Caki2 (cell line): ENCODE measurements at regions not wholly inside any gene's neighbourhood (a gene's known extent, or its start where the extent isn't known, plus 50 kb on each side); places are given as distances from the start of the nearest gene placed in this dataset.

Experiments
- DNase-seq: peaks from one replicate; pipeline ENCODE4 v3.0.0-alpha.2; 2015; ENCODE audit warnings: low read depth
- in situ Hi-C: cut with HindIII; loops from 2 replicates; pipeline ENCODE4 v1.10.0; 2016; ENCODE audit warnings: low sequenced_read_pairs, low pct_unique_long_range_greater_than_20kb, mixed read lengths

- in situ Hi-C loops = no loop called here
- DNase-seq = no peak
Measured at GRCh38 chr6:40319124-40319523, 268.0 kb downstream of the LRFN2 start.

- no peak for DNase-seq
- in situ Hi-C loops = no loop called here
Measured at GRCh38 chr6:40315060-40315459, 272.1 kb downstream of the LRFN2 start.

DNA sequence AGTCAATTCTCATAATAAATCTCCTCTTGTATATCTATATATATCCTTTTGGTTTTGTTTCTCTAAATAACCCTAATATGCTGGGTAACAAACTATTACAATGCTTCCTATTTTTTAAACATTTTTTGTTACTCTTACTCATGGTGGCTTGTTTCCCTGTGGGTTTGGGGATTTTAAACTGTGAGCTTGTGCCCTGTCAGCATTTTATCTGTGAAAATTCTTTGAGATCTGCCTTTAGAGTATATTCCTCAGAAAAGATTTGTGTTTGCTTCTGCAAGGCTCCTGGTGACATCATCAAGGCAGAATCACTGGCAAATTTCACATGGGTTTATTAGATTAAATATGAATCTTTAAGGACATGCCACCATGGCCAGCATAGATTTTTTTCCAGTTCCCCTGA lies 273.6 kb downstream of the LRFN2 start:
- DNase-seq = no peak
- in situ Hi-C loops = no loop called here

DNA sequence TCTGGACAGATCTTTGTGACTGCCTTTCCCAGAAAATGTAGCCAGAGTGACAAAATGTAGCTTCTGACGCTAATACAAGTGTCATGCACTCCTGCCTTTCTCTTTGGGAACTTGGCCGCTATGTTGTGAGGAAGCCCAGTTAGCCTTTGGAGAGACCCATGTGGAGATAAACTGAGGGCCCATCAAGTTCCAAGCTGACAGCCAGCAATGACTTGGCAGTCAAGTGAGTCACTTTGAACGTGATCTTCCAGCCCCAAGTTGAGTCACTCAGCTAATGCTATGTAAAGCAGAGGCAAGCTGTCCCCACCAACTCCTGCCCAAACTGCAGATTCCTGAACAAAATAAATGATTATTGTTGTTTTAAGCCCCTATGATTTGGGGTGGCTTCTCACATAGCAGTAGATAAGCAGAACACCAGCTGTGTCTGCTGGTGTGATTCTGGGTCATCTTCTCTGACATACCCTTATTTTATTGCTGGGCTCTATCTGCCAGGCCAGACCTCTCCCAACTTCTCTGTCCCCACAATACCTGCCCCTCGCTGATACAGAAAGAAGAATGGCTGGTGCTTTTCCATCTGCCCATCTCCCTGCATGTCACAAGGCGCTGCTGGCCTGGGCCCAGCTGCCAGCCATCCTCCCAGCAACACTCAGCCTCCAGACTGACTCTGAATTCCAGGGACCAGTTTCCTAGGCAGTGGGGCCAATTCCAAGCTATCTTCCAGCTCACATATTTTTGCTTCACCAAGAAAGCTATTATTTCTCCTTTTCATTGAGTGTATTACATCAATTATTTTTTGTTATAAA lies 274.8 kb downstream of the LRFN2 start:
- no peak for DNase-seq
- in situ Hi-C loops = no loop called here

DNA sequence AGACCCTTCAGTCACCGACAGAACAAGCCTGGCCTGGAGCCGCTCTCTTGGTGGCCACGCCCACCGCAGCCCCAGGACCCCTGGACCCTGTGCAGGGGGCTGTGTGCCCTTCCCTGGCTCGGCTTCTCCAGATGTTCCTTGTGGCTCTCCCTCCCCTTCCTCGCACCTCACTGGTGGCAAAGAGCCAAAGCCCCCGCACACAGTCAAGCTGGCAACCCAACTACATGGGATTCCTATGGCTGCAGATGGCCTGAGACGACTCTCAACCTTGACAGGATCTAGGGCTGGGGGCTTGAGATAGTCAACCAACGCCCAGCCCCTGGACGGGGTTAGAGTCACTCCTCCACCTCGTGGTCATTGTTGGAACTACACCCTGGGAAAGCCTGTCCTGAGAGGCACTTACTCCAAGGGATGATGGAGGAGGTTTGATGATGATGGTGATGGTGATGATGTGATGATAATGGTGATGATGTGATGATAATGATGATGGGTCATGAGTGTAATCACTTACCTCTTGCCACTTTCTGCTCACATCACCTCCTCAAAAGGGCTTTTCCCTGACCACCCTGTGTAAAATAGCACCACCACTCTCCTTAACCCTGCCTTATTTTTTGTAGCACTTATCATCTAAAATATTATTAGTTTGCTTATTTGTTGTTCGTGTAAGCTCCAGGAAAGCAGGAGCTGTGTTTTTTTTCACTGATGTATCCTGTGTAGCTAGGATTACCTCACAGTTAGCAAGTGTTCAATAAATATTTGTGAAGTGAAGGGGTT lies 278.4 kb downstream of the LRFN2 start:
- peak; percentile 31 for DNase-seq
- in situ Hi-C loops = no loop called here

GRCh38 chr6:40307712-40308111 lies 279.5 kb downstream of the LRFN2 start:
- in situ Hi-C loops = no loop called here

GRCh38 chr6:40302856-40303454 lies 284.2 kb downstream of the LRFN2 start:
- in situ Hi-C loops = no loop called here
- DNase-seq = no peak

More at GRCh38 chr6:40307712-40308111, 279.5 kb downstream of the LRFN2 start:
- no peak for DNase-seq

- in situ Hi-C loops = no loop called here
Measured at GRCh38 chr6:40299681-40300080, 287.5 kb downstream of the LRFN2 start.

GRCh38 chr6:40298207-40298606 lies 289.0 kb downstream of the LRFN2 start:
- in situ Hi-C loops = no loop called here
- DNase-seq = no peak

More at GRCh38 chr6:40299681-40300080, 287.5 kb downstream of the LRFN2 start:
- DNase-seq = peak; percentile 37

DNA sequence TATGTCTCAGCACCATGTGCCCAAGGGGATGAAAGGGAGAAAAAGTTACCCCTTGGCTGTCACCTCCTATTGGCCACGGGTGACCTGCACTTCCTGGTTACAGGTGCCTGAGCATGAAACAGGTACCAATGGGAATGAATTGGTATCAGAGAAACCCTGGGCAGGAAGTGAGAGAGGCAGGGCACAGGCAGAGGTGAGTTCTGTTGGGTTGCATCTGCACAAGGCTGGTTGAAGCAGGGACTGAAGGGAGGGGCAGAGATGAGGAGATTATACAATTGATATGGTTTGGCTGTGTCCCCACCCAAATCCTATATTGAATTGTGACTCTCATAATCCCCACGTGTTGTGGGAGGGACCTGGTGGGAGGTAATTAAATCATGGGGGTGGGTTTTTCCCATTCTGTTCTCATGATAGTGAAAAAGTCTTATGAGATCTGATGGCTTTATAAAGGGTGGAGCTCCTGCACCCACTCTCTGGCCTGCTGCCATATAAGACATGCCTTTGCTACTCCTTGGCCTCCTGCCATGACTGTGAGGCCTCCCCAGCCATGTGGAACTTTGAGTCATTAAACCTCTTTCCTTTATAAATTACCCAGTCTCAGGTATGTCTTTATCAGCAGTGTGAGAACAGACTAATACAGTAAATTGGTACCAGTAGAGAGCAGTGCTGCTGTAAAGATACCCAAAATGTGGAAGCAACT lies 291.8 kb downstream of the LRFN2 start:
- in situ Hi-C loops = no loop called here
- peak; percentile 80 for DNase-seq

DNA sequence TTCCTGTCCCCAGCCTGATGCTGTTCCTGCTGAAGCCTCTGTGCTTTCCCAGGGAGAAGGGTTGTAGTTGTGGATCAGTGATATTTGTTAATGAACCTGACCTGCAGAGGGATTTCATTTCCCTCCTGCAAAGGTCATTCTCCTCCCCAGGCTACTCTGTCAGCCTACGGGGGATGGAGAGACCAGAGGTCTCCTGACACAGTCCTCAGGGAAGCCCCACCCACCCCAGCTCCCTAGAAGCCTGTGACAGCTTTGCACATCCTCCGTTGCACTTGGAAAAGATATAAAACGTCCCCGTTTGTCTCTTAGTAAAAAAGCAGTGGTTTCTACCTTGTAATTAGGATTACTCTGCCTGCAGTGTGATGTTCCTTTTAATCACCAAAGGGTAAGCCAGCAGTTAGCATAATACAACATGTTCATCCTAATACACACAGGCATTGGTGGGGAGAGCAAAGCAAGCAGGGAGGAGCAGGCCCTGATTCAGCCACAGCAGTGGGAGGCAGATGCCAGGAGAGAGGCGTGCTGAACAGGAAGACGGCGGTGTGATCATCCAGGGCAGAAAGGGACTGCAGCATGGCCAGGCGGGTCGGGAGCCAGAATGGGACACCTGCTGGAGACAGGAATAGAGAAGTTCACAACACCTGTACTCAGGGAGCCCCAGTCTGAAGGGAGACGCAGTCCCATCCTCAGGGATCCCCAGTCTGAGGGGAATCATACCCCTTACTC lies 293.5 kb downstream of the LRFN2 start:
- DNase-seq = peak; percentile 19
- in situ Hi-C loops = no loop called here

- DNase-seq = peak; percentile 27
- in situ Hi-C loops = no loop called here
Measured at GRCh38 chr6:40293060-40293459, 294.1 kb downstream of the LRFN2 start.

DNA sequence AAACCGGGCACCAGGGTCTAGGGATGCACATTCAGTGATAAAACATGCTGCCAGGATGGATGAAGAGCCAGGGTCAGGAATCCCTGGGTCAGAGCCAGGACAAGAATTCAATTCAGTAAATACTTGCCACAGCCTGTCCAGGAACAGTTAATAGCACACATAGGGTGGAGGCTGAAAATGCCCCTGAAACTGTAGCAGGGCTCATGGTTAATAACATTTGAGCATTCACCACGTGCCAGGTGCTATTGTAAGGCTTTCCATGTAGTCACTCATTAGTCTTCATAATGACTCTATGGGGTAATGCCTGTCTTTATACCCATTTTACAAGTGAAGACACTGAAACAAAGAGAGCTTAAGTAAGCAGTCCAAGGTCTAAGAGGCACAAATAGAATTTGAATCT lies 296.3 kb downstream of the LRFN2 start:
- in situ Hi-C loops = no loop called here
- DNase-seq = no peak

GRCh38 chr6:40288919-40289318 lies 298.2 kb downstream of the LRFN2 start:
- no peak for DNase-seq
- in situ Hi-C loops = no loop called here

GRCh38 chr6:40287296-40287850 lies 299.8 kb downstream of the LRFN2 start:
- no peak for DNase-seq
- in situ Hi-C loops = no loop called here

- no peak for DNase-seq
- in situ Hi-C loops = no loop called here
Measured at GRCh38 chr6:40286721-40287120, 300.4 kb downstream of the LRFN2 start.

DNA sequence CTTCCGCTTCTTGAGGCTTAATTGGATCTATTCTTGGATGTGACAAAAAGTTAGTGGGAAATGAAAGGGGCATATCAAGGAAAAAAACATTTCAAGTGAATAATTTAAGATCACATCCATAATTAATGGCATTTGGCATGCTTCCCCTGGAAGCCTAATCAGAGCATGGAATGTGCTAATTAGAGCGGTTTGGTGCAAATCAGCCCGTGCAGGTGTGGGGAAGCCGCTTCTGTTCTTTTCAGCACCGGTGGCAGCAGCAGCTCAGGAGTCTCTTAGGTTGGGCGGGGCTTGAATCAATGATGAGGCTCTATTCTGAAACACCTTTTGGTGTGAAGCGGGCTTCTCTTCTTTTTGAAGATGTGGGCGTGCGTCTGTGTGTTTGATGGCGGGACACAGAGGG lies 301.2 kb downstream of the LRFN2 start:
- in situ Hi-C loops = no loop called here
- no peak for DNase-seq

GRCh38 chr6:40285535-40285934 lies 301.6 kb downstream of the LRFN2 start:
- in situ Hi-C loops = no loop called here
- no peak for DNase-seq
